GM19035 (cell line): ENCODE measurements at regions not wholly inside any gene's neighbourhood (a gene's known extent, or its start where the extent isn't known, plus 50 kb on each side); places are given as distances from the start of the nearest gene placed in this dataset.
"Not testable (repeated sequence)": the region's sequence is repeated elsewhere in the genome, so short reads cannot be mapped to it uniquely, and the experiment has no call there.

Experiments
- ATAC-seq: cut with Tn5 transposase; IDR thresholded peaks from one replicate; pipeline ENCODE4 v1.9.1; 2021; ENCODE audit not compliant: unreplicated experiment

DNA sequence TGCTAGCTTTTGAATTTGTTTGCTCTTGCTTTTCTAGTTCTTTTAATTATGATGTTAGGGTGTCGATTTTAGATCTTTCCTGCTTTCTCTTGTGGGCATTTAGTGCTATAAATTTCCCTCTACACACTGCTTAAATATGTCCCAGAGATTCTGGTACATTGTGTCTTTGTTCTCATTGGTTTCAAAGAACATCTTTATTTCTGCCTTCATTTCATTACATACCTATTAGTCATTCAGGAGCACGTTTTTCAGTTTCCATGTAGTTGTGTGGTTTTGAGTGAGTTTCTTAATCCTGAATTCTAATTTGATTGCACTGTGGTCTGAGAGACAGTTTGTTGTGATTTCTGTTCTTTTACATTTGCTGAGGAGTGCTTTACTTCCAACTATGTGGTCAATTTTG is 51.2 kb upstream of the MB21D2 start:
- ATAC-seq = not testable (repeated sequence)

- ATAC-seq = no peak
Observed at GRCh38 chr3:192980632-192981031, 63.0 kb upstream of the MB21D2 start.

DNA sequence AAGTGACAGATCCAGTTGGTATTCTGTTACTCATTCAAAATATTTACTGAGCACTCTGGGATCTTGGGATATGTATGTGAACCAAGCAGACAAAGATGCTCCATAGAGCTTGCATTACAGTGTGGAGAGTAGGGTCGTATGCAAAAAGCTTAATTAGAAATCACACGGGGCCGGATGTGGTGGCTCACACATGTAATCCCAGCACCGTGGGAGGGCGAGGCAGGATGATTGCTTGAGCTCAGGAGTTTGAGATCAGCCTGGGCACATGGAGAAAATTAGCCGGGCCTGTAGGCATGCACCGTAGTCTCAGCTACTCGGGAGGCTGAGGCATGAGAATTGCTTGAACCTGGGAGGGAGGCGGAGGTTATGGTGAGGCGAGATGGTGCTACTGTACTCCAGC is 68.7 kb upstream of the MB21D2 start:
- ATAC-seq = no peak

DNA sequence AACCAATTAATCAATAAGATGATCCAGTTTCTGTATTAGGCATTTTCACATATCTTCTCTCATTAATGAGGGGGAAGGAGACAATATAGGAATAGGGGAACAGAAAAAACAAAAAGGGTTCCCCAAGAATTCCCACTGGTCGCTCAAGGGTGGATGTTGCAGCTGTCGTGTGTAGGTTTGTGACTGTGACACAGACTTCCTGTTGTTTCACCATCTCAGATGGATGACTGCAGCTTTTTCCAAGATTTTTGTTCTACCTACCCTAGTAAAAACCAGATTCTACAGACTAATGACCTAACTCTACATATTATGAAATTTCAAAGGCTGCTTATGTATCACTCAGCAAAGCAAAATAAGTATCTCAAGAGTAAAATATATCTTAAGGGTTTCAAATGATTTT is 73.7 kb upstream of the MB21D2 start:
- no peak for ATAC-seq

DNA sequence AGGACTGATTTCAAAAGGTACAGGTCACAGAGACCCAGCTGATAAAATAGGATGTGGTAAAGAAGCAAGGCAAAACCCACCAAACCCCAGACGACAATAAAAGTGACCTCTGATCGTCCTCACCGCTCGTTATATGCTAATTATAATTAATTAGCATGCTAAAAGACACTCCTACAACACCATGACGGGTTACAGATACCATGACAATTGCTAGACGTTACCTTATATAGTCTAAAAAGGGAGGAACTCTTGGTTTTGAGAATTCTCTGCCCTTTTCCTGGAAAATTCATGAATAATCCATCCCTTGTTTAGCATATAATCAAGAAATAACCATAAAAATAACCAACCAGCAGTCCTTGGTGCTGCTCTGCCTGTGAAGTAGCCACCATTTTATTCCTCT is 74.7 kb upstream of the MB21D2 start:
- no peak for ATAC-seq

GRCh38 chr3:192993411-192993810 is 75.8 kb upstream of the MB21D2 start:
- ATAC-seq = no peak

GRCh38 chr3:193001113-193001512 is 83.5 kb upstream of the MB21D2 start:
- ATAC-seq = not testable (repeated sequence)

DNA sequence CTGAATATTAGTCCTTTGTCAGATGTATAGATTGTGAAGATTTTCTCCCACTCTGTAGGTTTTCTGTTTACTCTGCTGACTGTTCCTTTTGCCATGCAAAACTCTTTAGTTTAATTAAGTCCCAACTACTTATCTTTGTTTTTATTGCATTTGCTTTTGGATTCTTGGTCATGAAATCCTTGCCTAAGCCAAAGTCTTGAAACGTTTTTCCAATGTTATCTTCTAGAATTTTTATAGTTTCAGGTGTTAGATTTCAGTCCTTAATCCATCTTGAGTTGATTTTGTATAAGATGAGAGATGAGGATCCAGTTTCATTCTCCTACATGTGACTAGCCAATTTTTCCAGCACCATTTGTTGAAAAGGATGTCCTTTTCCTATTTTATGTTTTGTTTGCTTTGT is 86.0 kb upstream of the MB21D2 start:
- ATAC-seq = not testable (repeated sequence)

DNA sequence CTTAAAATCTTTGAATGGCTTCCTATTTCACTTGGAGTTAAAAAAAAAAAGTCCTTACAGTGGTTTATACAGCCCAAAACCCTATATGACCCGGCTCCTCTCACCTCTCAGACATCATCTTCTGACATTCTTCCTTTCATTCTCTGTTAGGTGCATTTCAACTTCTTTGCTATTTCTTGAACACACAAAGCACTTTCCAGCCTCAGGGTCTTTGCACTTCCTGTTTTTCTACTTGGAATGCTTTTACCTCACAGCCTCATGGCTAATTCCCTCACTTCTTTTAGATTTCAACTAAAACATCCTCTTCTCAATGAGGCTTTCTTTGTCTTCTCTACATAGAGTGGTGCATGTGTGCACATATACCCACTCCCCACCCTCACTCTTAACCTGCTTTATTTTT is 91.0 kb upstream of the MB21D2 start:
- ATAC-seq = no peak

DNA sequence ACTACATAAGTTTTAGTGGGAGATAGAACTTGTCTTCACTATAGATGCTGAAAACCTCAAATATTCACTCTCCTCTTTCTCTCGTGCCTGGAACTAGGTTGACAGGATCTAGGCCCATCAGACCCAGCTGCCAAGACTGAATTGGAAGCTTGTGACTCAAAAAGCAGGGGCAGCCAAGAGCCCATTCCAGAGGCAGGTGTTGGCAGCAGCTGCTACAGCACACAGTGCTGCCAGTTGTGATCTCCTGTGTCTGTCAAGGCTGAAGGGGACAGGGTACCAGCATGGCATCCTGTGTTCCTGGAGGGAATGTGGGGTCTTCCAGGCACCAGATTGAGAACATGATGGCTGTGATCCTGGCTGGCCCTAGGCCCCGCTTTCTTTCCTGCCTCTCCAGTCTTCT is 92.5 kb upstream of the MB21D2 start:
- no peak for ATAC-seq

GRCh38 chr3:193011958-193012357 is 94.3 kb upstream of the MB21D2 start:
- ATAC-seq = no peak

- ATAC-seq = no peak
Observed at GRCh38 chr3:193014902-193015301, 97.2 kb upstream of the MB21D2 start.

DNA sequence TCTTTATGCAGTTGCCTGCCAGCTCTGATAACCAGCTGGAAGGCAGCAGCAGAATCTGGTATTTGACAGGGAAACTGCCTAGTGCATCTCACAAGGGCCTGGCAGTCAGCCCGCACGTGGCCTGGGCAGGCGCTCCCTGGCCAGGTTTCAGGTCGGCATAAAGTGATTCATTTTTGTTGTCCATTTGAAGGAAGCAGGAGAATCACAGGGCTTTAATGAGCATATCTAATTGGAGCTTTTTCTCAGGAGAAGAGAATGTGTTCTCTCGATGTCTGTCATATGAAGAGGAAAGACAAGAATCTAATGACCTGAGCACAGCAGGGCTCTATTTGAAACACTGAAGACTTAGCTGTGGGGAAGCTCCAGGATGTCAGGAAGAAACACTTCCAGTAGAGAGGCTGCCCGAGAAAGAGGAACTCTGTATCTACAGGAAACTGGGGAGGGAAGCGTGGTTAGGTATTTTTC is 98.8 kb upstream of the MB21D2 start:
- no peak for ATAC-seq

DNA sequence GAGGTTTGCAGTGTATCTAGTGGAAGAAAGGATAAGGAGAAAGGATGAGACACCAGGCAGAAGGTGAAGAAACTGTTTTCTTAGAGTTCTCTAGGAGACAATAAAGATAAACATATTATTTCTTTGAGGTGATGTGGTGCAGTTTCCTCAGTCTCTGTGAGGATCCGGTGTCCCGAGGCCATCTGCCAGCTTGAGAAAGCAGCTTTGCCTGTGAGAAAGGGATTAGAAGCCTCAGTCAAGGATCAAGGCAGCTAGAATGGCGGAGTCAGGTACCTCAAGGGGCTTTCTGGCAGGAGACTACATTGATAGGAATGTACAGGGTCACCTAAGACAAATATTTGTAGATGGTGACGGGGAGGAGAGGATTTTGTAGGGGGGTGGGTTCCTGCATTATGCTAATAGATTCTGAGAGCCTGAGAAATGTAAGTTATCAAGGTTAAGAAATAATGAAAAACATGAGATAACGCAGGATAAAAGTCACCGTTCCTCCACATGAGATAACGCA is 103.9 kb upstream of the MB21D2 start:
- ATAC-seq = no peak

DNA sequence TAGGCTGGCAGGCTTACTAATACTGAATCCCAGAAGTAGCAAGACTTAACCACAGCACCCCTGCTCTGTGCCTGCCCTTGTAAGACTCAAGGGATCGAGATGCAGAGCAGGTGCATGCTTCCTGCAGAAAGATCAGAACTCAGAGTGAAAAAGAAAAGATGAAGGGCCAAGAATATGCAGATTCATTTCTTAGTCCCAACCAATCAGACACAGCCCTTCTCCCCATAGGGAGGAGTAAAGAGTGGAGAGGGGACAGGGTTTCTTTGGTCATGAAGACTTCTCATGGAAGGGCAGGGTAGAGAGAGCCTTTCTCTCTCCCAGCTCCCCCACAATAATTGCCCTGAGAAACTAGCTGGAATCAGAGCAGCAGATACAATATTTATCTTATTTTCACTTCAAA is 105.6 kb upstream of the MB21D2 start:
- no peak for ATAC-seq

DNA sequence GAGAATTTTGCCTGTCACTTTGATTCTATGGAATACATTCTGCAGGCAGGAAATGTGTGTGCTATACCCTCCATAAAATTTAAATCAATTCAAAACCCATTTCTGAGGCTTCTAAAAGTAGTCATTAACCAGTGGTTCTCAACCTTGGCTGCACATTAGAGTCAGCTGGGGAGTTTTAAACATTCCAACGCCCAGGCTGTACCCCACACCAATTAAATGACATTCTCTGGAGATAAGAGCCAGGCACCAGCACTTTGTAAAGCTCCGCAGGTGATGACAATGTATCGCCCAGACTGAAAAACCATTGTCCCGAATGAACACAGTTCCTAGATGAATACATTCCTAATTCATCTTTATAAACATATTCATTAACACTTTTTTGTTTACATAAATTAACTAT is 110.6 kb upstream of the MB21D2 start:
- ATAC-seq = no peak

- ATAC-seq = no peak
Observed at GRCh38 chr3:193029800-193030199, 112.1 kb upstream of the MB21D2 start.

GRCh38 chr3:193030276-193030675 is 112.6 kb upstream of the MB21D2 start:
- no peak for ATAC-seq

GRCh38 chr3:193031911-193032310 is 114.3 kb upstream of the MB21D2 start:
- ATAC-seq = no peak

- no peak for ATAC-seq
Observed at GRCh38 chr3:193033226-193033780, 115.6 kb upstream of the MB21D2 start.

GRCh38 chr3:193037828-193038227 is 120.2 kb upstream of the MB21D2 start:
- not testable (repeated sequence) for ATAC-seq

- ATAC-seq = no peak
Observed at GRCh38 chr3:193039058-193039457, 121.4 kb upstream of the MB21D2 start.
